IPS-18a (cell line): ENCODE measurements at regions not wholly inside any gene's neighbourhood (a gene's known extent, or its start where the extent isn't known, plus 50 kb on each side); places are given as distances from the start of the nearest gene placed in this dataset.

Experiments used
- H3K27ac ChIP-seq: one replicate; pipeline ENCODE4 v1.5.1; 2013; ENCODE audit warnings: low read length
- H3K27me3 ChIP-seq: one replicate; pipeline ENCODE4 v1.6.1; 2013; ENCODE audit warnings: mild to moderate bottlenecking, low read length; ENCODE audit not compliant: control insufficient read depth, insufficient read depth
- H3K36me3 ChIP-seq: one replicate; pipeline ENCODE4 v1.6.1; 2013; ENCODE audit warnings: low read depth, low read length; ENCODE audit not compliant: control insufficient read depth
- H3K4me1 ChIP-seq: one replicate; pipeline ENCODE4 v1.6.1; 2013; ENCODE audit warnings: low read depth, low read length; ENCODE audit not compliant: control insufficient read depth
- H3K4me3 ChIP-seq: one replicate; pipeline ENCODE4 v1.5.1; 2013; ENCODE audit warnings: low read length
- H3K9ac ChIP-seq: one replicate; pipeline ENCODE4 v1.6.1; 2013; ENCODE audit warnings: mild to moderate bottlenecking, low read length, moderate library complexity
- H3K9me3 ChIP-seq: one replicate; pipeline ENCODE4 v1.6.1; 2013; ENCODE audit warnings: low read depth, low read length; ENCODE audit not compliant: control insufficient read depth

- no peaks in the 10 kb centered on the region for H3K9me3 ChIP-seq
- H3K9ac ChIP-seq = no peak overlapping the region
- no peaks in the 10 kb centered on the region for H3K4me1 ChIP-seq
- H3K4me3 ChIP-seq = no peak overlapping the region
- no peak overlapping the region for H3K27ac ChIP-seq
- H3K36me3 ChIP-seq = no peaks in the 10 kb centered on the region
- H3K27me3 ChIP-seq = no peaks in the 10 kb centered on the region
Observed at GRCh38 chr3:163786416-163786815, 1291.9 kb downstream of the SI start.

- H3K36me3 ChIP-seq = no peaks in the 10 kb centered on the region
- H3K9me3 ChIP-seq = no peaks in the 10 kb centered on the region
- H3K4me3 ChIP-seq = no peak overlapping the region
- H3K27ac ChIP-seq = no peak overlapping the region
- no peaks in the 10 kb centered on the region for H3K4me1 ChIP-seq
- H3K27me3 ChIP-seq = no peaks in the 10 kb centered on the region
- H3K9ac ChIP-seq = no peak overlapping the region
Observed at GRCh38 chr3:163785693-163786092, 1292.6 kb downstream of the SI start.

- no peaks in the 10 kb centered on the region for H3K4me1 ChIP-seq
- H3K36me3 ChIP-seq = no peaks in the 10 kb centered on the region
- no peaks in the 10 kb centered on the region for H3K9me3 ChIP-seq
- H3K9ac ChIP-seq = no peak overlapping the region
- no peak overlapping the region for H3K27ac ChIP-seq
- H3K4me3 ChIP-seq = no peak overlapping the region
- H3K27me3 ChIP-seq = no peaks in the 10 kb centered on the region
Observed at GRCh38 chr3:163779396-163780344, 1298.6 kb downstream of the SI start.

GRCh38 chr3:163776743-163777142 is 1301.6 kb downstream of the SI start:
- H3K9me3 ChIP-seq = no peaks in the 10 kb centered on the region
- no peak overlapping the region for H3K27ac ChIP-seq
- no peaks in the 10 kb centered on the region for H3K36me3 ChIP-seq
- no peak overlapping the region for H3K9ac ChIP-seq
- H3K4me1 ChIP-seq = no peaks in the 10 kb centered on the region
- no peaks in the 10 kb centered on the region for H3K27me3 ChIP-seq
- H3K4me3 ChIP-seq = no peak overlapping the region

- Histone ChIP-seq H3K9ac (no peak overlapping the region), H3K9me3 (no peaks in the 10 kb centered on the region), H3K4me3 (no peak overlapping the region), H3K27me3 (no peaks in the 10 kb centered on the region), H3K27ac (no peak overlapping the region), H3K36me3 (no peaks in the 10 kb centered on the region), H3K4me1 (no peaks in the 10 kb centered on the region)
Observed at GRCh38 chr3:163773136-163773535, 1305.2 kb downstream of the SI start.

GRCh38 chr3:163768048-163768447 is 1310.2 kb downstream of the SI start:
- Histone ChIP-seq H3K9ac (no peak overlapping the region), H3K4me1 (no peaks in the 10 kb centered on the region), H3K36me3 (no peaks in the 10 kb centered on the region), H3K9me3 (no peaks in the 10 kb centered on the region), H3K27ac (no peak overlapping the region), H3K27me3 (no peaks in the 10 kb centered on the region), H3K4me3 (no peak overlapping the region)

- Histone ChIP-seq H3K27ac (no peak overlapping the region), H3K9me3 (no peaks in the 10 kb centered on the region), H3K9ac (no peak overlapping the region), H3K4me1 (no peaks in the 10 kb centered on the region), H3K4me3 (no peak overlapping the region), H3K36me3 (no peaks in the 10 kb centered on the region), H3K27me3 (no peaks in the 10 kb centered on the region)
Observed at GRCh38 chr3:163766112-163766511, 1312.2 kb downstream of the SI start.

GRCh38 chr3:163753033-163753432 is 1325.3 kb downstream of the SI start:
- Histone ChIP-seq H3K4me1 (no peaks in the 10 kb centered on the region), H3K9me3 (no peaks in the 10 kb centered on the region), H3K36me3 (no peaks in the 10 kb centered on the region), H3K4me3 (no peak overlapping the region), H3K27ac (no peak overlapping the region), H3K9ac (no peak overlapping the region), H3K27me3 (no peaks in the 10 kb centered on the region)

- Histone ChIP-seq H3K4me3 (no peak overlapping the region), H3K4me1 (no peaks in the 10 kb centered on the region), H3K9ac (no peak overlapping the region), H3K36me3 (no peaks in the 10 kb centered on the region), H3K9me3 (no peaks in the 10 kb centered on the region), H3K27me3 (no peaks in the 10 kb centered on the region), H3K27ac (no peak overlapping the region)
Observed at GRCh38 chr3:163745204-163745603, 1333.1 kb downstream of the SI start.

GRCh38 chr3:163735394-163735793 is 1342.9 kb downstream of the SI start:
- H3K36me3 ChIP-seq = no peaks in the 10 kb centered on the region
- no peak overlapping the region for H3K4me3 ChIP-seq
- no peak overlapping the region for H3K27ac ChIP-seq
- H3K27me3 ChIP-seq = no peaks in the 10 kb centered on the region
- no peaks in the 10 kb centered on the region for H3K9me3 ChIP-seq
- no peak overlapping the region for H3K9ac ChIP-seq
- H3K4me1 ChIP-seq = no peaks in the 10 kb centered on the region

GRCh38 chr3:163730684-163731083 is 1347.6 kb downstream of the SI start:
- Histone ChIP-seq H3K4me1 (no peaks in the 10 kb centered on the region), H3K27me3 (no peaks in the 10 kb centered on the region), H3K36me3 (no peaks in the 10 kb centered on the region), H3K4me3 (no peak overlapping the region), H3K27ac (no peak overlapping the region), H3K9ac (no peak overlapping the region), H3K9me3 (no peaks in the 10 kb centered on the region)

- H3K9ac ChIP-seq = no peak overlapping the region
- H3K36me3 ChIP-seq = no peaks in the 10 kb centered on the region
- peaks cover 12% of the 10 kb centered on the region for H3K4me1 ChIP-seq
- no peaks in the 10 kb centered on the region for H3K27me3 ChIP-seq
- H3K27ac ChIP-seq = no peak overlapping the region
- no peak overlapping the region for H3K4me3 ChIP-seq
- H3K9me3 ChIP-seq = peaks cover 12% of the 10 kb centered on the region
Observed at GRCh38 chr3:163726125-163726524, 1352.2 kb downstream of the SI start.
